ENCODE measurements at regions not wholly inside any gene's neighbourhood (a gene's known extent, or its start where the extent isn't known, plus 50 kb on each side); places are given as distances from the start of the nearest gene placed in this dataset.

- no peak for DNase-seq (ENCODE audit: low spot score)
Observed at GRCh38 chr1:91151702-91152101, 129.9 kb upstream of the ZNF644 start.

GRCh38 chr1:91148641-91149069 lies 126.8 kb upstream of the ZNF644 start:
- no peak for DNase-seq (ENCODE audit: low spot score)

GRCh38 chr1:91141858-91142257 lies 120.0 kb upstream of the ZNF644 start:
- no peak for DNase-seq (ENCODE audit: low spot score)

GRCh38 chr1:91138959-91139358 lies 117.1 kb upstream of the ZNF644 start:
- DNase-seq (ENCODE audit: low spot score) = no peak

GRCh38 chr1:91137173-91137852 lies 115.5 kb upstream of the ZNF644 start:
- DNase-seq (ENCODE audit: low spot score) = no peak

- no peak for DNase-seq (ENCODE audit: low spot score)
Observed at GRCh38 chr1:91135799-91136198, 114.0 kb upstream of the ZNF644 start.

GRCh38 chr1:91133248-91133647 lies 111.4 kb upstream of the ZNF644 start:
- DNase-seq (ENCODE audit: low spot score) = no peak

GRCh38 chr1:91130256-91130985 lies 108.6 kb upstream of the ZNF644 start:
- DNase-seq (ENCODE audit: low spot score) = no peak

GRCh38 chr1:91129458-91129857 lies 107.6 kb upstream of the ZNF644 start:
- no peak for DNase-seq (ENCODE audit: low spot score)

GRCh38 chr1:91129017-91129416 lies 107.2 kb upstream of the ZNF644 start:
- DNase-seq (ENCODE audit: low spot score) = no peak

GRCh38 chr1:91124989-91125417 lies 103.2 kb upstream of the ZNF644 start:
- DNase-seq (ENCODE audit: low spot score) = no peak

GRCh38 chr1:91124290-91124985 lies 102.6 kb upstream of the ZNF644 start:
- no peak for DNase-seq (ENCODE audit: low spot score)

GRCh38 chr1:91123773-91124172 lies 101.9 kb upstream of the ZNF644 start:
- DNase-seq (ENCODE audit: low spot score) = no peak

GRCh38 chr1:91123319-91123718 lies 101.5 kb upstream of the ZNF644 start:
- DNase-seq (ENCODE audit: low spot score) = no peak

GRCh38 chr1:91122106-91122717 lies 100.4 kb upstream of the ZNF644 start:
- DNase-seq (ENCODE audit: low spot score) = no peak

GRCh38 chr1:91121366-91121765 lies 99.5 kb upstream of the ZNF644 start:
- DNase-seq (ENCODE audit: low spot score) = no peak

GRCh38 chr1:91120936-91121335 lies 99.1 kb upstream of the ZNF644 start:
- no peak for DNase-seq (ENCODE audit: low spot score)

- DNase-seq (ENCODE audit: low spot score) = no peak
Observed at GRCh38 chr1:91120421-91120820, 98.6 kb upstream of the ZNF644 start.

GRCh38 chr1:91104712-91105111 lies 82.9 kb upstream of the ZNF644 start:
- DNase-seq (ENCODE audit: low spot score) = no peak

GRCh38 chr1:91101328-91101727 lies 79.5 kb upstream of the ZNF644 start:
- no peak for DNase-seq (ENCODE audit: low spot score)

GRCh38 chr1:91099746-91100621 lies 78.1 kb upstream of the ZNF644 start:
- DNase-seq (ENCODE audit: low spot score) = no peak
